ENCODE measurements at regions not wholly inside any gene's neighbourhood (a gene's known extent, or its start where the extent isn't known, plus 50 kb on each side); places are given as distances from the start of the nearest gene placed in this dataset.

DNA sequence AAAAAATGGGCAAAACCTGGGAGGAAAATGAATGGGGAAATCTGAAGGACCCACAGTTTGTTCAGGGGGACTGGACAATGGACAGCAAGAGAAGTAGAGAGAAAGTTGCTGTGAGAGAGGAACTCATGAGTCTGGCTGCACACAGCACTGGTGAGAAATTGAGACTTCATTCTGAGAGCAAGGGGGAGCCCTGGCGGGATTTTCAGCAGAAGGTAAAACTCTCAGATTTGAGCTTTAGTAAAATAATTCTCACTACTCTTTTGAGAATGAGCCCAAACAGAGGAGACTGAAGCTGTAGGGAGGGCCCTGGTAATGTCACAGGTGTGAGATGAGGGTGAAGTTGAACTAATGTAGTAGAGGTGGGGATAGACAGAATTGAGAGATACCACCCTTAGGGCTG is 438.6 kb downstream of the OMA1 start:
- H3K9ac ChIP-seq (ENCODE audit: low read length), result no peak overlapping the region
- no peak overlapping the region for H2AFZ ChIP-seq (ENCODE audit: low read depth, low read length, severe bottlenecking)
- TF ChIP-seq, protein P1, sequence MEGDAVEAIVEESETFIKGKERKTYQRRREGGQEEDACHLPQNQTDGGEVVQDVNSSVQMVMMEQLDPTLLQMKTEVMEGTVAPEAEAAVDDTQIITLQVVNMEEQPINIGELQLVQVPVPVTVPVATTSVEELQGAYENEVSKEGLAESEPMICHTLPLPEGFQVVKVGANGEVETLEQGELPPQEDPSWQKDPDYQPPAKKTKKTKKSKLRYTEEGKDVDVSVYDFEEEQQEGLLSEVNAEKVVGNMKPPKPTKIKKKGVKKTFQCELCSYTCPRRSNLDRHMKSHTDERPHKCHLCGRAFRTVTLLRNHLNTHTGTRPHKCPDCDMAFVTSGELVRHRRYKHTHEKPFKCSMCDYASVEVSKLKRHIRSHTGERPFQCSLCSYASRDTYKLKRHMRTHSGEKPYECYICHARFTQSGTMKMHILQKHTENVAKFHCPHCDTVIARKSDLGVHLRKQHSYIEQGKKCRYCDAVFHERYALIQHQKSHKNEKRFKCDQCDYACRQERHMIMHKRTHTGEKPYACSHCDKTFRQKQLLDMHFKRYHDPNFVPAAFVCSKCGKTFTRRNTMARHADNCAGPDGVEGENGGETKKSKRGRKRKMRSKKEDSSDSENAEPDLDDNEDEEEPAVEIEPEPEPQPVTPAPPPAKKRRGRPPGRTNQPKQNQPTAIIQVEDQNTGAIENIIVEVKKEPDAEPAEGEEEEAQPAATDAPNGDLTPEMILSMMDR (IDR thresholded peaks at IDR 0.05; ENCODE audit: insufficient read depth, low read length, poor library complexity, severe bottlenecking), result no peak
- TF ChIP-seq EZH2phosphoT487 (conservative IDR thresholded peaks at IDR 0.05; ENCODE audit: low read length), result no peak
- no peaks in the 10 kb centered on the region for H3K9me2 ChIP-seq (replicated peaks; ENCODE audit: insufficient read depth, low read length)
- H3K79me2 ChIP-seq (ENCODE audit: insufficient read depth, low read length), result no peaks in the 10 kb centered on the region
- H4K20me1 ChIP-seq (ENCODE audit: low read depth, low read length), result no peaks in the 10 kb centered on the region
- no peak overlapping the region for H3K27ac ChIP-seq (ENCODE audit: low read depth, low read length)
- no peak overlapping the region for H3K4me2 ChIP-seq (ENCODE audit: low read depth, low read length, poor library complexity, severe bottlenecking)
- H3K4me3 ChIP-seq (ENCODE audit: insufficient read depth, low read length, poor library complexity, severe bottlenecking), result no peak overlapping the region
- H3F3A ChIP-seq (ENCODE audit: insufficient read depth), result no peaks in the 10 kb centered on the region
- peaks cover 3% of the 10 kb centered on the region; the same call in 1 of the 2 replicates for H3K27me3 ChIP-seq (ENCODE audit: low read length)
- H3K9me3 ChIP-seq (ENCODE audit: insufficient read depth, low read length), result no peaks in the 10 kb centered on the region
- no peaks in the 10 kb centered on the region for H3K36me3 ChIP-seq (ENCODE audit: low read length)

DNA sequence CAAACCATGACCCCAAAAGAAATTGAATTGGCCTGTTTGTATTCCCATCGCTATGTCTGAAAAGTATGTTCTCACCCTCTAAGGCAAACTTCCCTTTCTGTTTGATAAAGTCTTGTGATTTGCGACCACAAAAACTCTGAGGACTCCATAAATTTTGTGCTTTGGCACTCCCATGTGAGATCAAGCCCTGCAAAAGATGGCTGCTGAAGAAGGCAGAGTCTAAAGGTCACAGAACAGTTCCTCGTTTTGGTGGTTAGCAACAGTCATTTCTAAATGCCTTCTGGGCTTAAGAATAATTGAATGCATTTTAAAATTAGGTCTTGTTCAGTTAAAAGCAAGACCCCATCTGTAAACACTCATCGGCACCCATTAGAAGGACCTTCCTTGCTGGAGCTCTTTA is 441.6 kb downstream of the OMA1 start:
- Histone ChIP-seq H3K79me2 (ENCODE audit: insufficient read depth, low read length) (no peaks in the 10 kb centered on the region), H3K4me2 (ENCODE audit: low read depth, low read length, poor library complexity, severe bottlenecking) (no peak overlapping the region), H3K4me3 (ENCODE audit: insufficient read depth, low read length, poor library complexity, severe bottlenecking) (no peak overlapping the region), H3F3A (ENCODE audit: insufficient read depth) (no peaks in the 10 kb centered on the region), H3K27me3 (ENCODE audit: low read length) (0 out of 2 replicates have a peak, but pooled peaks cover 3% of the 10 kb centered on the region), H3K27ac (ENCODE audit: low read depth, low read length) (no peak overlapping the region), H4K20me1 (ENCODE audit: low read depth, low read length) (no peaks in the 10 kb centered on the region), H3K9me3 (ENCODE audit: insufficient read depth, low read length) (no peaks in the 10 kb centered on the region), H3K9ac (ENCODE audit: low read length) (no peak overlapping the region), H3K9me2 (replicated peaks; ENCODE audit: insufficient read depth, low read length) (no peaks in the 10 kb centered on the region), H3K36me3 (ENCODE audit: low read length) (no peaks in the 10 kb centered on the region), H2AFZ (ENCODE audit: low read depth, low read length, severe bottlenecking) (no peak overlapping the region)
- TF ChIP-seq, protein P1 (IDR thresholded peaks at IDR 0.05; ENCODE audit: insufficient read depth, low read length, poor library complexity, severe bottlenecking), result no peak
- TF ChIP-seq EZH2phosphoT487 (conservative IDR thresholded peaks at IDR 0.05; ENCODE audit: low read length), result no peak

DNA sequence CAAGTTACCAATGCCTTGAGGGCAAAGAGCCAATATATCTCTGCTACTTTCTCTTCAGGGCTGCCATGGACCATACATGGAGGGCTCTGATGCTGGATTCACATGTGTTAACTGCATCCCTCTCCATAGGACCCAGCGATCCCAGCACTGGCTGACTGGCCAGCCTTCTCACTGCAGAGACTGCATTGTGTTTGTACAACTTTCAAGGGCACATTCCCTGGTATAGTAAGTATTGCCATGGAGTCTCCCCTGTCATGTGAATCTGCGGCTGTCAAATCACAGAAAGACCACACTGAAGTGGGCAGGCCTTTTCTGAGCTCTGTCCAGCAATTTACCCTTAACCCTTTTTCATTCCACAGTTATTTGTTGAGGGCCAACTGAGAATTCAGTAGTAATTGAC is 449.8 kb downstream of the OMA1 start:
- H3K36me3 ChIP-seq (ENCODE audit: low read length), result no peaks in the 10 kb centered on the region
- no peak overlapping the region for H3K27ac ChIP-seq (ENCODE audit: low read depth, low read length)
- H3K27me3 ChIP-seq (ENCODE audit: low read length), result no peaks in the 10 kb centered on the region
- TF ChIP-seq, protein P1 (IDR thresholded peaks at IDR 0.05; ENCODE audit: insufficient read depth, low read length, poor library complexity, severe bottlenecking), result no peak
- TF ChIP-seq EZH2phosphoT487 (conservative IDR thresholded peaks at IDR 0.05; ENCODE audit: low read length), result no peak
- H3K4me2 ChIP-seq (ENCODE audit: low read depth, low read length, poor library complexity, severe bottlenecking), result no peak overlapping the region
- no peak overlapping the region for H2AFZ ChIP-seq (ENCODE audit: low read depth, low read length, severe bottlenecking)
- no peaks in the 10 kb centered on the region for H4K20me1 ChIP-seq (ENCODE audit: low read depth, low read length)
- H3K9me2 ChIP-seq (replicated peaks; ENCODE audit: insufficient read depth, low read length), result no peaks in the 10 kb centered on the region
- H3F3A ChIP-seq (ENCODE audit: insufficient read depth), result no peaks in the 10 kb centered on the region
- no peak overlapping the region for H3K9ac ChIP-seq (ENCODE audit: low read length)
- no peak overlapping the region for H3K4me3 ChIP-seq (ENCODE audit: insufficient read depth, low read length, poor library complexity, severe bottlenecking)
- H3K79me2 ChIP-seq (ENCODE audit: insufficient read depth, low read length), result no peaks in the 10 kb centered on the region
- no peaks in the 10 kb centered on the region for H3K9me3 ChIP-seq (ENCODE audit: insufficient read depth, low read length)
